ENCODE measurements at regions not wholly inside any gene's neighbourhood (a gene's known extent, or its start where the extent isn't known, plus 50 kb on each side); places are given as distances from the start of the nearest gene placed in this dataset.

DNA sequence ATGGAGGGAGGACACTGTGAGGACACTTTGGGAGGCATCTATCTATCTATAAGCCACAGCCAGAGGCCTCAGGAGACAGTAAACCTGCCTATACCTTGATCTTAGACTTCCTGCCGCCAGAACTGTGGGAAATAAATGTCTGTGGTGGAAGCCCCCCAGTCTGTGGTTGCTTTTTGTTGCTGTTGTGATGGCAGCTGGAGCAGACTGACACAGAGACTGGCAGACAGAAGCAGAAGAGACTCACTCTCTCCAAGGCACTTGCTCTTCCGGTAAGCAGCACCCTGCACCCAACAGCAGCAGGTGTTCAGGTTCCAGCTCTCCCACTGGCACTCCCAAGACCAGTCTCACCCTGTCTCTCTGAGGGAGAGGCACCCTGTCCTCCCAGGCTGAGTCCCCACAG is 297.6 kb downstream of the TTLL7 start:
- TF ChIP-seq, protein P1, sequence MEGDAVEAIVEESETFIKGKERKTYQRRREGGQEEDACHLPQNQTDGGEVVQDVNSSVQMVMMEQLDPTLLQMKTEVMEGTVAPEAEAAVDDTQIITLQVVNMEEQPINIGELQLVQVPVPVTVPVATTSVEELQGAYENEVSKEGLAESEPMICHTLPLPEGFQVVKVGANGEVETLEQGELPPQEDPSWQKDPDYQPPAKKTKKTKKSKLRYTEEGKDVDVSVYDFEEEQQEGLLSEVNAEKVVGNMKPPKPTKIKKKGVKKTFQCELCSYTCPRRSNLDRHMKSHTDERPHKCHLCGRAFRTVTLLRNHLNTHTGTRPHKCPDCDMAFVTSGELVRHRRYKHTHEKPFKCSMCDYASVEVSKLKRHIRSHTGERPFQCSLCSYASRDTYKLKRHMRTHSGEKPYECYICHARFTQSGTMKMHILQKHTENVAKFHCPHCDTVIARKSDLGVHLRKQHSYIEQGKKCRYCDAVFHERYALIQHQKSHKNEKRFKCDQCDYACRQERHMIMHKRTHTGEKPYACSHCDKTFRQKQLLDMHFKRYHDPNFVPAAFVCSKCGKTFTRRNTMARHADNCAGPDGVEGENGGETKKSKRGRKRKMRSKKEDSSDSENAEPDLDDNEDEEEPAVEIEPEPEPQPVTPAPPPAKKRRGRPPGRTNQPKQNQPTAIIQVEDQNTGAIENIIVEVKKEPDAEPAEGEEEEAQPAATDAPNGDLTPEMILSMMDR (conservative IDR thresholded peaks at IDR 0.05; ENCODE audit: low read depth, low read length): no peak
- TF ChIP-seq MXI1 (IDR thresholded peaks at IDR 0.05; ENCODE audit: borderline replicate concordance, low read depth, low read length) (no peak), POLR2A (IDR thresholded peaks at IDR 0.05; ENCODE audit: low read depth, low read length) (no peak), MAFK (IDR thresholded peaks at IDR 0.05; ENCODE audit: low read depth, low read length) (no peak)
